HG02885 (cell line): ENCODE measurements at regions not wholly inside any gene's neighbourhood (a gene's known extent, or its start where the extent isn't known, plus 50 kb on each side); places are given as distances from the start of the nearest gene placed in this dataset.

ENCODE experiments used
- ATAC-seq: cut with Tn5 transposase; IDR thresholded peaks from one replicate; pipeline ENCODE4 v1.9.1; 2021; ENCODE audit warnings: mild to moderate bottlenecking; ENCODE audit not compliant: unreplicated experiment, poor library complexity

GRCh38 chr14:71201840-71202239, 294.6 kb downstream of the PCNX1 start:
- no peak for ATAC-seq

GRCh38 chr14:71202881-71203280, 295.6 kb downstream of the PCNX1 start:
- no peak for ATAC-seq

GRCh38 chr14:71203306-71203705, 296.0 kb downstream of the PCNX1 start:
- ATAC-seq, result no peak

- no peak for ATAC-seq
Observed at GRCh38 chr14:71204231-71204630, 297.0 kb downstream of the PCNX1 start.

GRCh38 chr14:71204768-71205167, 297.5 kb downstream of the PCNX1 start:
- no peak for ATAC-seq

- ATAC-seq, result no peak
Observed at GRCh38 chr14:71206123-71206522, 298.9 kb downstream of the PCNX1 start.

- ATAC-seq, result no peak
Observed at GRCh38 chr14:71206766-71207371, 299.6 kb downstream of the PCNX1 start.

GRCh38 chr14:71208702-71209357, 301.6 kb downstream of the PCNX1 start:
- no peak for ATAC-seq

- ATAC-seq, result no peak
Observed at GRCh38 chr14:71209888-71210287, 302.6 kb downstream of the PCNX1 start.

GRCh38 chr14:71212093-71212492, 304.8 kb downstream of the PCNX1 start:
- ATAC-seq, result no peak

- ATAC-seq, result no peak
Observed at GRCh38 chr14:71212683-71213107, 305.4 kb downstream of the PCNX1 start.

GRCh38 chr14:71214241-71214640, 307.0 kb downstream of the PCNX1 start:
- no peak for ATAC-seq

- ATAC-seq, result no peak
Observed at GRCh38 chr14:71220462-71220861, 313.2 kb downstream of the PCNX1 start.

- no peak for ATAC-seq
Observed at GRCh38 chr14:71221119-71221518, 313.9 kb downstream of the PCNX1 start.

GRCh38 chr14:71225113-71225512, 317.9 kb downstream of the PCNX1 start:
- ATAC-seq, result no peak

- ATAC-seq, result no peak
Observed at GRCh38 chr14:71228711-71229110, 321.5 kb downstream of the PCNX1 start.

- ATAC-seq, result no peak
Observed at GRCh38 chr14:71229875-71230274, 322.6 kb downstream of the PCNX1 start.

- no peak for ATAC-seq
Observed at GRCh38 chr14:71230897-71231296, 323.6 kb downstream of the PCNX1 start.

- ATAC-seq, result peak; percentile 74
Observed at GRCh38 chr14:71231521-71232393, 324.5 kb downstream of the PCNX1 start.

- ATAC-seq, result no peak
Observed at GRCh38 chr14:71232506-71232905, 325.2 kb downstream of the PCNX1 start.

- ATAC-seq, result no peak
Observed at GRCh38 chr14:71235875-71236274, 328.6 kb downstream of the PCNX1 start.
